ENCODE measurements at regions not wholly inside any gene's neighbourhood (a gene's known extent, or its start where the extent isn't known, plus 50 kb on each side); places are given as distances from the start of the nearest gene placed in this dataset.

GRCh38 chr5:19175776-19176570, 812.0 kb downstream of the CDH18 start:
- ATAC-seq (ENCODE audit: low FRiP score) (no peak), DNase-seq (ENCODE audit: low spot score) (no peak)
- no peak for TF ChIP-seq CTCF (IDR thresholded peaks at IDR 0.05)

- ATAC-seq (ENCODE audit: low FRiP score) (no peak), DNase-seq (ENCODE audit: low spot score) (no peak)
- TF ChIP-seq CTCF (IDR thresholded peaks at IDR 0.05) = no peak
Measured at GRCh38 chr5:19179571-19179970, 808.4 kb downstream of the CDH18 start.

GRCh38 chr5:19189176-19189575, 798.8 kb downstream of the CDH18 start:
- no peak for TF ChIP-seq CTCF (IDR thresholded peaks at IDR 0.05)

GRCh38 chr5:19193631-19194030, 794.4 kb downstream of the CDH18 start:
- DNase-seq (ENCODE audit: low spot score) = no peak
- ATAC-seq (ENCODE audit: low FRiP score) = no peak
- TF ChIP-seq CTCF (IDR thresholded peaks at IDR 0.05) = no peak

More at GRCh38 chr5:19189176-19189575, 798.8 kb downstream of the CDH18 start:
- ATAC-seq (ENCODE audit: low FRiP score) (no peak), DNase-seq (ENCODE audit: low spot score) (no peak)

GRCh38 chr5:19196631-19197030, 791.4 kb downstream of the CDH18 start:
- TF ChIP-seq CTCF (IDR thresholded peaks at IDR 0.05) = no peak
- ATAC-seq (ENCODE audit: low FRiP score) = no peak
- DNase-seq (ENCODE audit: low spot score) = no peak

- no peak for TF ChIP-seq CTCF (IDR thresholded peaks at IDR 0.05)
- no peak for DNase-seq (ENCODE audit: low spot score)
- ATAC-seq (ENCODE audit: low FRiP score) = no peak
Measured at GRCh38 chr5:19200251-19200650, 787.7 kb downstream of the CDH18 start.

- ATAC-seq (ENCODE audit: low FRiP score) = no peak
- no peak for TF ChIP-seq CTCF (IDR thresholded peaks at IDR 0.05)
Measured at GRCh38 chr5:19208397-19208796, 779.6 kb downstream of the CDH18 start.

More at GRCh38 chr5:19208397-19208796, 779.6 kb downstream of the CDH18 start:
- no peak for DNase-seq (ENCODE audit: low spot score)

All from omental fat pad (tissue), 3 donors.